Spinal cord (tissue), 9 donors: ENCODE measurements at regions not wholly inside any gene's neighbourhood (a gene's known extent, or its start where the extent isn't known, plus 50 kb on each side); places are given as distances from the start of the nearest gene placed in this dataset.

Source experiments
- DNase-seq, 6 donors: peaks; one replicate each; pipeline versions ENCODE4 v3.0.0 to v3.0.0-alpha.2; 2013 to 2015; ENCODE audit warnings: low spot score in 6 of 6, low read depth in 4 of 6
- H3K27ac ChIP-seq: one replicate; pipeline ENCODE4 v1.5.1; 2013; ENCODE audit warnings: low read depth, low read length, control low read depth
- H3K27me3 ChIP-seq: one replicate; pipeline ENCODE4 v1.6.1; 2013; ENCODE audit warnings: low read length; ENCODE audit not compliant: control insufficient read depth, insufficient read depth
- H3K36me3 ChIP-seq: one replicate; pipeline ENCODE4 v1.6.1; 2013; ENCODE audit warnings: low read length; ENCODE audit not compliant: control insufficient read depth, insufficient read depth
- H3K4me1 ChIP-seq: one replicate; pipeline ENCODE4 v1.6.1; 2013; ENCODE audit warnings: low read length; ENCODE audit not compliant: control insufficient read depth, insufficient read depth
- H3K4me3 ChIP-seq: one replicate; pipeline ENCODE4 v1.5.1; 2013; ENCODE audit warnings: low read depth, low read length, control low read depth
- H3K9me3 ChIP-seq: one replicate; pipeline ENCODE4 v1.6.1; 2013; ENCODE audit warnings: low read length; ENCODE audit not compliant: control insufficient read depth, insufficient read depth
- WGBS: methylation state at CpG from one replicate; pipeline ENCODE4 v1.1.5; 2013; ENCODE audit warnings: missing lambda C conversion rate; ENCODE audit not compliant: insufficient coverage; 5-methylcytosine and 5-hydroxymethylcytosine counted together
- donor health status: healthy.

DNA sequence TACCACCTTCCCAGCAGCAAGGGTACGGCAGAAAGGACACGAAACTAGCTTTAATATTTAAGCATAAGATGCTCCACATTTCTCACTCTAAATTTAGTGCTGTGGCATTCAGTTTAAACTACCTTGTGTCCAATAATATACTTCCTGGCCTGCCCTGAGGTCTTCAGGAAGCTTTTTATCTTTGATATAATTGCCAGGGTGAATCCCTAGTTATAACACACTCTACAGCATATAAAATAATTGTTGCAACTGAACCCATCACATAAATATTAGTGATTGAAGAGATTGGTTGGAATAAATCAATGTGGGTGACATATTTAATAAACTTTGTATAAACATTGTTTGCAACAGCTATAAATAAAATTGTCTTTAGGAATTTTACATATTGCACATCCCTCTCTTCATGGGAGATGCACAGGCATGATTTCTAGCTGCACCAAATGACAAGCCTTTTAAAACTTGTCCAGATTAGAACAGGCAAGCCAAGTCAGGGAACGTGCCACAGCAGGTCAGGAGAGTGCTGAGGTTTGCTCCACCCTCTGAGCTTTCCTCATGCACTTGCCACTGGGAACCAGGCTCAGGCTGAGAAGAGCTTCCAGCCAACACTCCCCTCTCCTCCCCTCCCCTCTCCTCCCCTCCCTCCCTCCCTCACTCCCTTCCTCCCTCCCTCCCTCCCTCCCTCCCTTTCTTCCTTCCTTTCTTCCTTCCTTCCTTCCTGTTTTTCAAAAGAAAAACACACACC lies 623.2 kb upstream of the PKN2 start:
- Histone ChIP-seq H3K36me3 (no peaks in the 10 kb centered on the region), H3K4me3 (no peak overlapping the region), H3K4me1 (no peaks in the 10 kb centered on the region), H3K27ac (no peak overlapping the region), H3K27me3 (no peaks in the 10 kb centered on the region), H3K9me3 (no peaks in the 10 kb centered on the region)
- DNase-seq = peak in 1 of 6 donors; percentile 13
- 85% methylated on average over 3 of the region's 3 CpGs for WGBS

DNA sequence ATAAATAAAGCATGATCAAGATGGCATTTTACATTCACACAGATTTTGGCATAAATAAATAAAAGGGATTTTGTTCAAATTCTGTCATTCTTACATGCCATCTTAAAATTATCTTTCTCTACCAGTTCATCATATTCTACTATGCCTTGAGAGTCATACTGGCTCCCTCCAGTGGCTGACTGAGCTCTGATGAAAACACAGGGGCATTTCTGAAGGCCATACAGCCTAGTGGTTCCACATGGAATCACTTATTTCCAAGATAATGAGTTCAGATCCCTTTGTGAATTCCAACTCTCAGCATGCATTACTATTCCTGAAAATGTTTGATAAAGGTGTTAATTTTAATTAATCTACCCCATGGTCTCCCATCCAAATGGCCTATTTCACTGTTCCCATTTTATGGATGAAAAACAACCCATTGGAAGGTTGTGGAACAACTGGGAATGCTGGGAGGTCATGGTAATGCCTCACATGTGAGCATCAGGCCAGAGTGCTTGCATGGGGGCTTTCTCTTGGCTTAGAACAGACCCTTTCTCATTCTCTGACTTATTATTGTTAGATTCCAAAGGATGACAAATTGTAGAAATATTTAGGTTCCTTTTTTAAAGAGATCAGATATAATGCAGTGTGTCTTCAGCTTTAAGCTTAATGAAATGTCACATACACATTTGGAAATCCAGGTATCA lies 622.4 kb upstream of the PKN2 start:
- no peaks in the 10 kb centered on the region for H3K4me1 ChIP-seq
- no peaks in the 10 kb centered on the region for H3K9me3 ChIP-seq
- no peak overlapping the region for H3K4me3 ChIP-seq
- no peak overlapping the region for H3K27ac ChIP-seq
- peak in 2 of 6 donors; percentile 53 to 59 for DNase-seq
- H3K36me3 ChIP-seq = no peaks in the 10 kb centered on the region
- no peaks in the 10 kb centered on the region for H3K27me3 ChIP-seq

DNA sequence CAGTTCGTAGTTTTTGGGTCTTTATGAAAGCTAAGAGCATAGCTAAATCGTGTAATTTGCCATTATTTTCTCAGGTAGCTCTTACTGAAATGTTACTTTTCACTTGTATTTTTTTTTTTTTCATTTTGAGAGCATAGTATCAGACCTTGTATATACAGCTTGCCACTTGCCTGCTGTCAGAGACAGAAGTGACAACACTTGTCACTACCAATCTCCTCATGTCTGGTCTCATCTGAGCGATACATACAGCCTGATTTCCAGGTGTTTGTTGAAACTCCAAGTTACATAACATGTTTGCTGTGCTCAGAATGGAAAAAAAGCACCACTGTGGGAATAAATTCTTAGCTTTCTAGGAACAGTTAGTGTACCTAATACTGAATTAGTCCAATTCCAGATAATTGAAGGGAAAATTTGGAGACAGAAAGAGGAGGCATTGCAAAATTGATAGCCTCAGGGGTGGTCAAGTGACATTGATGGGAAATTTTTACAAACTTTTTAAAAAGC lies 621.4 kb upstream of the PKN2 start:
- no peak for DNase-seq
- Histone ChIP-seq H3K27ac (no peak overlapping the region), H3K27me3 (no peaks in the 10 kb centered on the region), H3K4me3 (no peak overlapping the region), H3K4me1 (no peaks in the 10 kb centered on the region), H3K36me3 (no peaks in the 10 kb centered on the region), H3K9me3 (no peaks in the 10 kb centered on the region)
- WGBS = 83% methylated on average over 1 of the region's 3 CpGs

DNA sequence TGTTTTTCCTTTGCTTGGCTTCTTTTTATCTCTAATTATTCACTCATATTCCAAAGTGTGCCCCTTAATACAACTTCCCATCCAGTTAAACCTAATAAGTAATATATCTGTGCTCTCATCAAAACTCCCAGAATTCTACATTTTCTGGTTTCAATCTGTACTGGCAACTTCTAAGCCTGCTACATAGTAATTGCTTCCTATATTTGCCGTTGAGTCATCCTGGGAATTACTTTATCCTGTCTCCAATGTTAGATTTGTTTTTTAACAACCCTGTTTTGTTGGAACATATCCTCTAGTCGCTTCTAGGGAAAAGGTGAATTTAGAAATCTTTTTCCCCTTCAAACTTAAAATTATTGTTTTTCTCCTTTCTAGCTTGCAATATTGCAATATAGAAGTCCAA lies 620.5 kb upstream of the PKN2 start:
- H3K9me3 ChIP-seq = no peaks in the 10 kb centered on the region
- no CpG with 5 or more reads among the region's 2 CpGs for WGBS
- H3K36me3 ChIP-seq = no peaks in the 10 kb centered on the region
- H3K27me3 ChIP-seq = no peaks in the 10 kb centered on the region
- DNase-seq = no peak
- H3K4me1 ChIP-seq = no peaks in the 10 kb centered on the region
- H3K4me3 ChIP-seq = no peak overlapping the region
- H3K27ac ChIP-seq = no peak overlapping the region

DNA sequence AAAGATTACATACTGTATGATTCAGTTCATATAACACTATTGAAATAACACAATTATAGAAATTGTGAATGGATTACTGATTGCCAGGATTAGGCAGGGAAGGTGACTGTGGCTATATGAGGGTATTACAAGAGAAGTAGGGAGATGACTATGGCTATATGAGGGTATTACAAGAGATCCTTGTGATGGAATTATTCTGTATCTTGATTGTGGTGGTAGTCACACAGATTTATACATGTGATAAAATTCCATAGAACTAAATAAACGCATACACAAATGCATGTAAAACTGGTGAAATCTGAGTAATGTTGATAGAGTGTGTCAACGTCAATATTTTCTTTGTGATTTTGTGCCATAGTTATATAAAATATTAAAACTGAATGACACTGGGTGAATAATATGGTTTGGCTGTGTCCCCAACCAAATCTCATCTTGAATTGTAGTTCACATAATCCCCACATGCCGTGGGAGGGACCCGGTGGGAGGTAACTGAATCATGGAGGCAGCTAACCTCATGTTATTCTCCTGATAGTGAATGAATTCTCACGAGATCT lies 615.6 kb upstream of the PKN2 start:
- no peaks in the 10 kb centered on the region for H3K4me1 ChIP-seq
- H3K27ac ChIP-seq = no peak overlapping the region
- no CpG with 5 or more reads among the region's 5 CpGs for WGBS

DNA sequence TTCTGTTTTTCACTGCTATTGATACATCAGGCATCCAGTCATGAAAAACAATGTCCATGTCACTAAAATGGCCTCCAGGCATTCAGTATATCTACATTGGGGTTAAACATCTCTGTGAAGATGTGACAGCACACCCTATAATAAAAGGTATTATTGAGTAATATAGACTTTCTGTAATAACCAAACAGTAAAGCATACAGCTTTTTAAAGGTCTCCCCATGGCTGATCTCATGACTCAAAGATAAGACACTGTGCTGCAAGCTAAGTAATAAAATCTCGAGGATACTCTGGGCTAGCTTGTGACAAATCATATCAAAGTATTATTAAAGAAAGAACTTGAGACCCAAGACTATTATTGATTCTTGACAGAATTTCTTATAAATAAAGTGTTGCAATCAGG lies 613.1 kb upstream of the PKN2 start:
- no peak overlapping the region for H3K27ac ChIP-seq
- no peak overlapping the region for H3K4me3 ChIP-seq
- no CpG with 5 or more reads among the region's 1 CpG for WGBS
- H3K36me3 ChIP-seq = no peaks in the 10 kb centered on the region
- H3K27me3 ChIP-seq = no peaks in the 10 kb centered on the region
- H3K4me1 ChIP-seq = no peaks in the 10 kb centered on the region
- H3K9me3 ChIP-seq = no peaks in the 10 kb centered on the region
- no peak for DNase-seq

More for the DNA sequence above, 615.6 kb upstream of the PKN2 start:
- Histone ChIP-seq H3K27me3 (no peaks in the 10 kb centered on the region), H3K4me3 (no peak overlapping the region), H3K9me3 (no peaks in the 10 kb centered on the region), H3K36me3 (no peaks in the 10 kb centered on the region)
- DNase-seq = no peak

DNA sequence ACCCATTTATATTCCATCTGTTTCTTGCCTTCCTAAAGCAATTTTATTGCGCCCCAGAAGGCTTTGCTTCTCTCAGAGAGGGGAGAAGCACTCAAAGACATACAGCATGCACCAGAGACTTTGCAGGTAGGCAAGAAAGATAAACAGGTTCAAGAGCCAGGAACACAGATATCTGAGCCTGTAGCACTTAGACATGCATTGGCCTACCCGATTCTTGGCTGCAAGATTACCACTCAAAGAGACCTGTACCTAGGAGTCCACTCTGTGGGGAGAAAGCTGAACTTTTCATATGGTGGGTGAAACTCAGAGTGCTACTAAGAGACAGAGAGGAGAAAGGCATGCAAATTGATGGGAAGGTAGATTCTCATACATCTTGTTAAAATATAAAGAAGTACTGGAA lies 609.4 kb upstream of the PKN2 start:
- Histone ChIP-seq H3K27me3 (no peaks in the 10 kb centered on the region), H3K27ac (no peak overlapping the region), H3K4me3 (no peak overlapping the region), H3K36me3 (no peaks in the 10 kb centered on the region), H3K4me1 (no peaks in the 10 kb centered on the region), H3K9me3 (no peaks in the 10 kb centered on the region)
- 100% methylated on average over 2 of the region's 2 CpGs for WGBS
- no peak for DNase-seq

DNA sequence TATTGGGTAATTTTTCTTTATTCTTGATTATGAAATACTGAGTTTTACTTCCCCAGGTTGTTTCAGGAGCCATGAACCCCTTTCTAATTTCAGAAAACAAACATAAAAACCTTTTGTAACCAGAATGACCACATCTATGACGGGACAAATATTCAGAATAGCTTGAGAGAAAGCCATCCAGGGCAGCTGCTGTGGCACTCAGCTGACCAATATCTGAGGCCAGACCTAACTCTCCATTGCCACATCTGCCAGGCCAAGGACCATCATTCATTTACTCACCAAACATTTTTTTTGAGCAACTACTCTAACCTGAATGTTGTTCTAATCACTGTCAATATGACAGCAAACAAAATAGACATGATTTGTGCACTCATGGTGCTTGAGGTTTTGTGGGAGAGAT lies 608.3 kb upstream of the PKN2 start:
- no peak for DNase-seq
- Histone ChIP-seq H3K4me3 (no peak overlapping the region), H3K27ac (no peak overlapping the region), H3K36me3 (no peaks in the 10 kb centered on the region), H3K27me3 (no peaks in the 10 kb centered on the region), H3K4me1 (no peaks in the 10 kb centered on the region), H3K9me3 (no peaks in the 10 kb centered on the region)
- WGBS = no CpG with 5 or more reads among the region's 1 CpG

DNA sequence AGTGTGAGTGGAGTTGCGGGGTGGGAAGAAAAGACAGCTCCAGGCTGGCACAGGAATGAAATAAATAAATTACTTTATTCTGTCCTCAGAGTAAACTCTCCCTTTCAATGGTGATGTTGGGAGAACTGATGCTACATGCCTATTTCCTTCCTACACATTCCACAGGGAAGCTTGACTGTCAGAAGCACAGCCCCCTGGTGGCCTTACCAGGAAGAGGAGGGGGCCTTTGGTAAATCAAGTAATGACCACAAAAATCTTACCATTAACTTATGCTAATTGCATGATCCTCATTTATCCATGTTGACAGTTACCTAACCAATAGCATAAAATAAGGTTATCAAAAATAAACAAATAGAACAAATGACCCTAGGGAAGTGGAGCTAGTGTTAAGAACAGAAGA lies 605.0 kb upstream of the PKN2 start:
- Histone ChIP-seq H3K9me3 (peaks cover 2% of the 10 kb centered on the region), H3K4me3 (no peak overlapping the region), H3K36me3 (no peaks in the 10 kb centered on the region), H3K27ac (no peak overlapping the region), H3K4me1 (no peaks in the 10 kb centered on the region), H3K27me3 (no peaks in the 10 kb centered on the region)
- DNase-seq = peak in 1 of 6 donors; percentile 9
- no CpG with 5 or more reads among the region's 1 CpG for whole genome bisulfite sequencing

DNA sequence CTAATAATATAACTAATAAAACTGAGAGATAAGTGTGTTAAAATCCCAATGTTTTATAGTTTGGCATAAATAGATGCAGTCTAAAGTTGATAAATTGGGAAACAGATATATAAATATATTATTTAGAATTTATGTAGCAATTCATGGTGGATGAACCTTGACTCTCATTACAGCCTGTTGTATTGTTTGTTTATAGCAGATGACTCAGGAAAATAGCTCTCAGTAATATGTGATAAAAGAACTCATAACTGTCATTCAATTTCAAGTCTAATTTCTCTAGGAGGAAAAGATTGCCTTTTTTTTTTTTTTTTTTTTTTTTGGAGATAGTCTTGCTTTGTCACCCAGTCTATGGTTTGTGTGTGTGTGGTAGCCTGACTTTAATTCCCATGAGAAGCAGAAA lies 603.2 kb upstream of the PKN2 start:
- H3K27me3 ChIP-seq = no peaks in the 10 kb centered on the region
- H3K4me3 ChIP-seq = no peak overlapping the region
- H3K4me1 ChIP-seq = no peaks in the 10 kb centered on the region
- no peaks in the 10 kb centered on the region for H3K36me3 ChIP-seq
- H3K27ac ChIP-seq = no peak overlapping the region
- peaks cover 2% of the 10 kb centered on the region for H3K9me3 ChIP-seq
- no peak for DNase-seq
